Omental fat pad (tissue), 3 donors: ENCODE measurements at regions not wholly inside any gene's neighbourhood (a gene's known extent, or its start where the extent isn't known, plus 50 kb on each side); places are given as distances from the start of the nearest gene placed in this dataset.

ENCODE experiments used
- ATAC-seq: fragments of 150-250 bp; one replicate; pipeline ENCODE4 v1.9.1; 2016; ENCODE audit warnings: mild to moderate bottlenecking, moderate library complexity; ENCODE audit not compliant: low FRiP score
- DNase-seq: peaks from one replicate; pipeline ENCODE4 v3.0.0-alpha.2; 2019; ENCODE audit warnings: low spot score
- CTCF ChIP-seq, 3 donors: fragments of 450-650 bp; IDR thresholded peaks; one replicate each; pipeline ENCODE4 v1.5.1; 2016 to 2017; ENCODE audit warnings: antibody characterized with exemption in 3 of 3, mild to moderate bottlenecking in 3 of 3, moderate library complexity in 2 of 3

DNA sequence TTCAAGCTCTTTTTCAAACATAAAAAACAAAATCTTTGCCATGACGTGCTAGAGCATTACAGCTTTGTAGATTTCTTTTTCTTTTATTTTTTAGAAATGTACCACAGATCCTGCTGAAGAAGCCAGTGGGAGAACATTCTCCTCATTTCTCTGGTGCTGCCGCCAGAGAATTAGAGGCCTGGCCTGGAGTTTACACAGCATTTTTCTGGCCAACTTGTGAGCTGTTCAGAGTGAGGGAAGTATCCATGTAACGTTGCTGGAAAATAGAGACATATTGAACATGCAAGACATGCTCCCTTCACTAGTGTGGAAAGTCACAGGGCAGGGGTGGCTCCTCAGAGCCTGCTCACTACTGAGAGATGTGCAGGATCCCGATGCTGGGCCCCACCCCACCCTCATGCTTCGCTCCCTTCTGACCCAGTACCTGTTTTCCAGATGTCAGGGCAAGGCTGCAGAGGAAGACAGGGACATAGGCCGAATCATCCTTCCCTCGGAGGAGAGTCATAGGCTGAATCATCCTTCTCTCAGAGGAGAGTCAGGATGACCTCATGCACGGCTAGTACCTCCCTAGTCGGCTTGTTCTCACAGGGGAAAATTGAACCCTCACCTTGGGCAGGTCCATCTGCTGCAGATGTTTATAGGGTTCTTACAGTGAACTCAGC, 298.5 kb downstream of the INSIG2 start:
- TF ChIP-seq CTCF (IDR thresholded peaks at IDR 0.05), result no peak
- DNase-seq (no peak), ATAC-seq (no peak)

- ATAC-seq (no peak), DNase-seq (no peak)
- TF ChIP-seq CTCF (IDR thresholded peaks at IDR 0.05), result no peak
Measured at GRCh38 chr2:118380915-118381653, 292.8 kb downstream of the INSIG2 start.

DNA sequence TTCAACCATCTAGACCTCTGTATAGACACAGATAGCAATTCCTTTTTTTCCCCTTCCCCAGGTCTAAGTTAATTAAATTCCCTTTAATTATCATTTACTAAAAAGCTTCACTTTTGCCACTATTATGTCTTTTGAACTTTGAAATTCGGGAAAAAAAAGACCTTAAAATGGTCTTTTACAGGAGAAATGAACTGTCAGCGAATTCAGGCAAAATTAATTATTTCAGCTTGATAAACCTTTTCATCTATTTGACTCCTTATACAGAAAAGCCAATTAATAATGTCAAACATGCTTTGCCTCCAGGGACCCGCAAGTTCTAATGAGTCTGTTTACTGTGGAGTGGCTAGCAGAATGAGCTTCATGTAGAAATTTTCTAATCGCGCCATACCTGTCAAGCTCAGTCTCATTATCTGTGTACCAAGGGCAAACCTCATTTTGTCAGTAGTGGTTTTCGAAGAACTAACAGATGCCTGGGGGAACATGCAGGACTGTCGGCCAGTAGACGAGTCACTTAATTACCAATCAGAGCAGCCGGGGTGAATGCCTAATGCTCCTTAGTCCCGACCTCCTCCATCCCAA, 287.7 kb downstream of the INSIG2 start:
- no peak for TF ChIP-seq CTCF (IDR thresholded peaks at IDR 0.05)
- DNase-seq, result no peak
- ATAC-seq, result no peak

- ATAC-seq (no peak), DNase-seq (no peak)
- no peak for TF ChIP-seq CTCF (IDR thresholded peaks at IDR 0.05)
Measured at GRCh38 chr2:118374974-118375755, 286.9 kb downstream of the INSIG2 start.

DNA sequence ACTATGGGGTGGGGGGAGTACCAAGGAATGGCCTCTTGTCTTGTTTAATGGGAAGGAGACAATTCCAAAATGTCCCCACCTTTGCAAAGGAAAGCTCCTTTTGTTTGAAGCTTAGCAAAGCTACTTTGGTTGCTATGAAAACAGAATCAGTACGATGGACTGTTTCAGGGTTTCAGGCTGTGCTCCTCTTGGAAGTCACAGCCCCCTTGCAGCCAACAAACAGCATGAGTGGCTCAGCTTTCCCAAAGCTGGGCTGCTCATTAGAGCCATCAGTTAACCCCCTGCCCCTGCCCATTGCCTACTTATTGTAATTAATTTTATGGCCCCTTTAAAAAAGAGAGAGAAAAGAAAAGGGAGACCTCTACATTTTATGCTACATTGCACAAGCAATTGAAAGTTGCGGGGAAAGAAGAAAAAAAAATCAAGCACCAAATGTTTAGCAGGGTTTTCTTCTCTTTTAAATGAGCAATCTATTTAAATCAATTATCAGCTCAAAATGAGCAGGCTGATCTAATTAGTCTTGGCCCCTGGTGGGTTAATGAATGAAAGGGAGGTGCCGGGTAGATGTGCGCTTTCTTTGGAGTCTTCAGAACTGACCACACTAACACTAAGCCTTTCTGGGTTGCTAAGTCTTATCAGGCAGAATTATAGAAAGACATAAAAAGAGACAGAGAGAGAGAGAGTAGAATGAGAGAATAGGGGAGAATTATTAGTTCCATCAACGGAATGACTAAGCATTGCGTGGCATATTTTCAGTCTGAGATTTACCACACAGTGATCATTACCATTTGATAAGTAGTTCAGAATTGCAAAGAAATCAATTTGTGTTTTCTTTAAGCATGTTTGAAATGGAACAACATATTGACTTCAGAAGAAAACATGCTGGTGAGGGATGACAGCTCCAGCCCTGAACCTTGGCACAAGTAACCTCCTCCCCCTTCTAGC, 284.9 kb downstream of the INSIG2 start:
- no peak for ATAC-seq
- DNase-seq, result no peak

More for the DNA sequence above, 284.9 kb downstream of the INSIG2 start:
- TF ChIP-seq CTCF (IDR thresholded peaks at IDR 0.05), result no peak
